ENCODE measurements at regions not wholly inside any gene's neighbourhood (a gene's known extent, or its start where the extent isn't known, plus 50 kb on each side); places are given as distances from the start of the nearest gene placed in this dataset.

DNA sequence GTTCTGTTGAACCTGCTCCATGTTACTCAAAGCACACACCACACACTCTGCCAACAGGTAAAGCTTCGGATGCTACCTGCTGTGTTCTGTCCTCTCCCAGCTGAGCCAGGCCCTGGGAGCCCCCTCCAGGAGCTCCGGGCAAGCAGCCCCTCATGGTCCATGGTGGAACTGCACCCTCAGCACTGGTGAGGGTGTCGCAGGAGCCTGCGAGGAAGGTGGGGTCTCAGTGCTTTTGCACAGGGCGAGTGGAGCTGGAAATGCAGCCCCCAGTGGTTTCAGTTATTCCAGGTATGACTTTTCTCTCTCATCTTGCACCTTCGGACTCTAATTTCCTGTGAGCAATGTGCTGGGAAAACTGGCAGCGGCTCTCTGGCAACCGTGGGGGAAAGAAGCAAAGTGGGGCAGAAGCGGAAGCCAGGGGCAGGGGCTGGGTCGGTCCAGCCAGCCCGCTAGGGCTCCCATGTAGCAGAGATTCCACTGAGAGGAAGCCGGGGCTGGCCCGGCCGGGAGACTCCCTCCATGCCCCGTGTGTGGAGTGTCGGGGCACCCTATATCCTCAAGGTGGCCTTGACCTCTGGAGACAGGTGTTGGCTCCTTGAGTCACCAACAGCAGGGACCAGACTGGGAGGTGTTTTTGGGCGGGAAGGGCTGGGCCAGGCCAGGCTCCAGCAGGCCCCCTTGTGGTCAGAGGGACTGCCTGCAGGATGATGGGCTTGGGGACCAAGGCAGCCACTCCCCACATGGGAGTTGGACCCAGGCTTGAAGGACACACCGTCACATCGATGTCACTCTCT lies 75.6 kb upstream of the PRSS3 start:
- Histone ChIP-seq H3K4me3 (replicated peaks in 1 of 4; ENCODE audit: control extremely low read depth in 1 of 4, insufficient read depth in 1 of 4, low read depth in 3 of 4, low read length in 4 of 4) (no peak overlapping the region), H2AFZ (ENCODE audit: low read length) (no peak overlapping the region), H3K27me3 (ENCODE audit: control insufficient read depth, insufficient read depth, low read length) (peaks cover 17% of the 10 kb centered on the region), H3K36me3 (ENCODE audit: control insufficient read depth, insufficient read depth, low read length) (no peaks in the 10 kb centered on the region), H3K27ac (ENCODE audit: insufficient read depth, low read length) (no peak overlapping the region), H3K79me2 (ENCODE audit: control insufficient read depth, insufficient read depth, low read length) (no peaks in the 10 kb centered on the region), H3K4me1 (ENCODE audit: control insufficient read depth, extremely low read depth, insufficient read depth, low read length) (no peaks in the 10 kb centered on the region), H4K20me1 (ENCODE audit: control insufficient read depth, extremely low read depth, insufficient read depth, low read length) (no peaks in the 10 kb centered on the region), H3K4me2 (ENCODE audit: extremely low read depth, insufficient read depth, low read length) (no peak overlapping the region), H3K9me3 (ENCODE audit: control insufficient read depth, insufficient read depth, low read depth, low read length) (no peaks in the 10 kb centered on the region), H3K9ac (ENCODE audit: insufficient read depth, low read length) (no peak overlapping the region)
- TF ChIP-seq, protein P1, sequence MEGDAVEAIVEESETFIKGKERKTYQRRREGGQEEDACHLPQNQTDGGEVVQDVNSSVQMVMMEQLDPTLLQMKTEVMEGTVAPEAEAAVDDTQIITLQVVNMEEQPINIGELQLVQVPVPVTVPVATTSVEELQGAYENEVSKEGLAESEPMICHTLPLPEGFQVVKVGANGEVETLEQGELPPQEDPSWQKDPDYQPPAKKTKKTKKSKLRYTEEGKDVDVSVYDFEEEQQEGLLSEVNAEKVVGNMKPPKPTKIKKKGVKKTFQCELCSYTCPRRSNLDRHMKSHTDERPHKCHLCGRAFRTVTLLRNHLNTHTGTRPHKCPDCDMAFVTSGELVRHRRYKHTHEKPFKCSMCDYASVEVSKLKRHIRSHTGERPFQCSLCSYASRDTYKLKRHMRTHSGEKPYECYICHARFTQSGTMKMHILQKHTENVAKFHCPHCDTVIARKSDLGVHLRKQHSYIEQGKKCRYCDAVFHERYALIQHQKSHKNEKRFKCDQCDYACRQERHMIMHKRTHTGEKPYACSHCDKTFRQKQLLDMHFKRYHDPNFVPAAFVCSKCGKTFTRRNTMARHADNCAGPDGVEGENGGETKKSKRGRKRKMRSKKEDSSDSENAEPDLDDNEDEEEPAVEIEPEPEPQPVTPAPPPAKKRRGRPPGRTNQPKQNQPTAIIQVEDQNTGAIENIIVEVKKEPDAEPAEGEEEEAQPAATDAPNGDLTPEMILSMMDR (conservative IDR thresholded peaks at IDR 0.05 in 1 of 2, IDR thresholded peaks at IDR 0.05 in 1 of 2; ENCODE audit: low read depth in 1 of 2, low read length in 2 of 2): peak; percentile 33 to 57
- no peak for TF ChIP-seq EZH2 (IDR thresholded peaks at IDR 0.05; ENCODE audit: low read length, missing control alignments)
- DNase-seq (ENCODE audit: low read depth in 2 of 2): no peak

DNA sequence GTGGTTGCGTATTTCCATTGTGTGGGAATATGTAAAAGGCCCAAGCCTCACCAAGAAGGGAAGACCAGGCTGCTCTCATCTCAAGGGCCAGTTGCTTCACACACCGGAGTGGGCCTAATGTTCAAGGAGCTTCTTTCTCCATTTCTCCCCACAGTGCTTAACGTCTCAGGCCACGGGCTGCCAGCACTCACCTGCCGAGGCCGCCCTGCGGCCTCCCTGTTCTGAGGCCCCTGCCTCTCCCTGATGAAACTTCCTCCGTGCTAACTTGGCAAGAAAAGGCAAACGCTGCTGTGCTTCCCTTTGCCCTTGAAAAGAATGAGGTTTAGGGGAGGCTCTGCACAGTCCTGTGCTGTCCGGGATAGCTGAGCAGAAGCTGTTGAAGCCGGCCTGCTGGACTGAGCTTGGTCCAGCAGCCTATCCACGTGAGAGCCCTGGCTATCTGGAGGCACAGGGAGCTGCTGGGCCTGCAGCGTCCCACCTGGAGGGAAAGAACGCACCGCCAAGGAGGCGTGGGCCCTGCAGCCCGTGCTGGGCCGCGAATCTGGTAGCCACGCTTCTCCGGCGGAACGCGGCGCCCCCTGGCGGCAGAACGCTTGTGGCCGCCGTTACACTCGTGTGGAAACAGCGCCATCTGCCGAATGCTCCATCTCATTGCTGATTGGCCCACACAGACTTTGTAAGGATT lies 73.5 kb upstream of the PRSS3 start:
- no peak overlapping the region for H3K4me3 ChIP-seq (replicated peaks in 1 of 4; ENCODE audit: control extremely low read depth in 1 of 4, insufficient read depth in 1 of 4, low read depth in 3 of 4, low read length in 4 of 4)
- H3K79me2 ChIP-seq (ENCODE audit: control insufficient read depth, insufficient read depth, low read length): no peaks in the 10 kb centered on the region
- no peaks in the 10 kb centered on the region for H3K9me3 ChIP-seq (ENCODE audit: control insufficient read depth, insufficient read depth, low read depth, low read length)
- no peaks in the 10 kb centered on the region for H3K36me3 ChIP-seq (ENCODE audit: control insufficient read depth, insufficient read depth, low read length)
- peak overlapping the region; percentile 70 for H2AFZ ChIP-seq (ENCODE audit: low read length)
- H3K4me1 ChIP-seq (ENCODE audit: control insufficient read depth, extremely low read depth, insufficient read depth, low read length): no peaks in the 10 kb centered on the region
- H4K20me1 ChIP-seq (ENCODE audit: control insufficient read depth, extremely low read depth, insufficient read depth, low read length): no peaks in the 10 kb centered on the region
- H3K4me2 ChIP-seq (ENCODE audit: extremely low read depth, insufficient read depth, low read length): no peak overlapping the region
- peak; percentile 64 to 80 for DNase-seq (ENCODE audit: low read depth in 2 of 2)
- TF ChIP-seq, protein P1 (conservative IDR thresholded peaks at IDR 0.05 in 1 of 2, IDR thresholded peaks at IDR 0.05 in 1 of 2; ENCODE audit: low read depth in 1 of 2, low read length in 2 of 2): peak; percentile 94 to 99
- no peak for TF ChIP-seq EZH2 (IDR thresholded peaks at IDR 0.05; ENCODE audit: low read length, missing control alignments)
- H3K27ac ChIP-seq (ENCODE audit: insufficient read depth, low read length): no peak overlapping the region
- no peak overlapping the region for H3K9ac ChIP-seq (ENCODE audit: insufficient read depth, low read length)
- peaks cover 17% of the 10 kb centered on the region for H3K27me3 ChIP-seq (ENCODE audit: control insufficient read depth, insufficient read depth, low read length)

DNA sequence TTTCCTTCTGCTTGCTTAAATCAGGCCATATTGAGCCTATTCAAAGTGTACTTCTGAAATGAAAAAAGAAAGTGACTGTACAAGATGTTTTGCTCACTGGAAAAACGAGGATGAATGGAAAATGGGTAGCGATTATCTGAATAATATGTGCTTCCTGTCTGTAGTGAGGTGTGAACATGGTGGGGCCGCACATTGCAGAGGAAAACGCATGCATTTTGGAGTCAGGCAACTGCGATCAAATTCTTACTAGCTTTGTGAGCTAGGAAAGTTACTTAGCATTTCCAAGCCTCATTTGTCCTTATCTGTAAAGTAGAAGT lies 73.0 kb upstream of the PRSS3 start:
- Histone ChIP-seq H2AFZ (ENCODE audit: low read length) (no peak overlapping the region), H3K79me2 (ENCODE audit: control insufficient read depth, insufficient read depth, low read length) (no peaks in the 10 kb centered on the region), H3K9me3 (ENCODE audit: control insufficient read depth, insufficient read depth, low read depth, low read length) (no peaks in the 10 kb centered on the region), H4K20me1 (ENCODE audit: control insufficient read depth, extremely low read depth, insufficient read depth, low read length) (no peaks in the 10 kb centered on the region), H3K27me3 (ENCODE audit: control insufficient read depth, insufficient read depth, low read length) (peaks cover 17% of the 10 kb centered on the region), H3K36me3 (ENCODE audit: control insufficient read depth, insufficient read depth, low read length) (no peaks in the 10 kb centered on the region), H3K4me1 (ENCODE audit: control insufficient read depth, extremely low read depth, insufficient read depth, low read length) (no peaks in the 10 kb centered on the region), H3K4me3 (replicated peaks in 1 of 4; ENCODE audit: control extremely low read depth in 1 of 4, insufficient read depth in 1 of 4, low read depth in 3 of 4, low read length in 4 of 4) (no peak overlapping the region), H3K9ac (ENCODE audit: insufficient read depth, low read length) (no peak overlapping the region), H3K27ac (ENCODE audit: insufficient read depth, low read length) (no peak overlapping the region), H3K4me2 (ENCODE audit: extremely low read depth, insufficient read depth, low read length) (no peak overlapping the region)
- TF ChIP-seq, protein P1 (conservative IDR thresholded peaks at IDR 0.05 in 1 of 2, IDR thresholded peaks at IDR 0.05 in 1 of 2; ENCODE audit: low read depth in 1 of 2, low read length in 2 of 2): no peak
- no peak for TF ChIP-seq EZH2 (IDR thresholded peaks at IDR 0.05; ENCODE audit: low read length, missing control alignments)
- DNase-seq (ENCODE audit: low read depth in 2 of 2): no peak

All from fibroblast of lung (primary cell).